Amniotic epithelial cell (primary cell): ENCODE measurements at regions not wholly inside any gene's neighbourhood (a gene's known extent, or its start where the extent isn't known, plus 50 kb on each side); places are given as distances from the start of the nearest gene placed in this dataset.
"Not testable (repeated sequence)": the region's sequence is repeated elsewhere in the genome, so short reads cannot be mapped to it uniquely, and the experiment has no call there.

Source experiments
- DNase-seq: peaks from one replicate; pipeline ENCODE4 v3.0.0-alpha.2; 2010; ENCODE audit warnings: low read depth

DNA sequence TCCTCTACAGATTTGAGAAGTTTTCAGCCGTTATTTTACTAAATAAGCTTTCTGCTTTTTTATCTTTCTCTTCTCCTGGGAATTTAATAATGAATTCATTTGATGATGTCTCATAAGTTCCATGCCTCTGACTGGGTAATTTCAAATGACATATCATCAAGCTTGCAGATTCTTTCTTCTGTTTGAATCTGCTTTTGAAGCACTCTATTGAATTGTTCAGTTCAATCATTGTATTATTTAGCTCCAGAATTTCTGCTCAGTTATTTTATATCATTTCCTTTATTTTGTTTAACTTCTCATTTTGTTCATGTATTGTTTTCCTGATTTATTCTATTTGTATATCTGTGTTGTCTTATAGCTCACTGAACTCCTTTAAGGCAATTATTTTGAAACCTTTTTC is 196.9 kb upstream of the CNTNAP2 start:
- DNase-seq: no peak

DNA sequence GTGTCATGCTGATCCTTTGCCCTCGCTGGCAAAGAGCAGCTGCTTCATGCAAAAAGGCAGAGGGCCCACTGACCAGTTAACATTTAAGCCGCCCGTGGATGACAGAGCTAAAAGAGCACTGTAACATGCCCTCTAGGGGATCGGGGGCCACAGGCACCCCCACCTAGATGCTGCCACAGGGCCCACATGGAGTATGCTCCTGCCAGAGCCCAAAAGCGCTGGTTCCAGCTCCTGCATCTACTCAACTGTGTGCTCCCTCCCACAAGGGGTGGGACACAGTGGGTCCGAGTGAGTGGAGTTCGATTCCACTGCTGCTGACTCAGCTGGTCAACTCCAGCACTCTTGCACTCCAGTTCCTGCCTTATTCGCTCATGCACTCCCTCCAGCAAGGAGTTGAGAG is 199.8 kb upstream of the CNTNAP2 start:
- no peak for DNase-seq

DNA sequence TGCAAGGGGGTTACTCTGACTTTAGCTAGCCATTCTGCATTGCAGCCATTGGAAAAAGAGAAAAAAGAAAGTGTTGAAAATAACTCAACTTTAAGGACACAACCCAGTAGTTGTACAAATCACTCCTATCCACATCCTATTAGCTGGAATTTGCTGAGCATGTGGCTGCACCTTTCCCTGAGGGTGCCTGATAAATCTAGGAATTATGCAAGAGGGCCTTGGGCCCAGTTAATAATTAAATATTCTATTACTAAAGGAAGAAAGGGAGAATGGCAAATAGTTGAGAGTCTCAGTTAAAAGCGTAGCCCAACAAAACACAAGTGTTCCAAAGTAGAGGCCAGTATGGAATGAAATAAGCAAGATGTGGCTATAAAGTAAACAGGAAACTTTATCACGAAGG is 200.9 kb upstream of the CNTNAP2 start:
- no peak for DNase-seq

DNA sequence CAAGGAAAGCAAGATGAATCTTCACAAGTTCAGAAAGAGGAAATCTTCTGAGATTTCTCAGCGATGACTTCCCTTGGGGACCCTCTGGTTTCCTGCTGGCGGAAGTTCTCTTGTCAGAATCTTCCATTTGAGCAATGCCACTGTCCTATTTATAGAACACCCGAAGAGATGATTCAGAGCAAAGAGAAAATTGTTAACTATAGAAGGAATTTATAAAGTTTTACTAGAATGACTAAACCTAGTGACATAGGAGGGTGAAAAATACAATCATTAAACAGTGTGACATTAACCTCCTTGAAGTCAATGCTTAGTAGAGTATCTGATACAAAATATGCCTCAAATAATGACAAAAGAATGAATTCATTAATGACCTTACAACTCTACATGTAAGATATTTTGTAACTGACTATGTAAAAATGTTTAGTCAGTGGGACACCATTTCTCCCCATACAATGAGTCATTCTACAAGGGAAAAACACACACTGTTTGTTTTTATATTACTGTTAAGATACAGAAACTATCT is 206.5 kb upstream of the CNTNAP2 start:
- no peak for DNase-seq

- DNase-seq: no peak
Observed at GRCh38 chr7:145903658-145904057, 212.9 kb upstream of the CNTNAP2 start.

GRCh38 chr7:145902123-145902522 is 214.5 kb upstream of the CNTNAP2 start:
- no peak for DNase-seq

- no peak for DNase-seq
Observed at GRCh38 chr7:145899938-145900337, 216.7 kb upstream of the CNTNAP2 start.

- DNase-seq: no peak
Observed at GRCh38 chr7:145893925-145894535, 222.6 kb upstream of the CNTNAP2 start.

GRCh38 chr7:145884716-145885514 is 231.7 kb upstream of the CNTNAP2 start:
- no peak for DNase-seq

- DNase-seq: no peak
Observed at GRCh38 chr7:145876376-145876775, 240.2 kb upstream of the CNTNAP2 start.

- DNase-seq: no peak
Observed at GRCh38 chr7:145875267-145875666, 241.3 kb upstream of the CNTNAP2 start.

- DNase-seq: no peak
Observed at GRCh38 chr7:145868935-145869334, 247.7 kb upstream of the CNTNAP2 start.

DNA sequence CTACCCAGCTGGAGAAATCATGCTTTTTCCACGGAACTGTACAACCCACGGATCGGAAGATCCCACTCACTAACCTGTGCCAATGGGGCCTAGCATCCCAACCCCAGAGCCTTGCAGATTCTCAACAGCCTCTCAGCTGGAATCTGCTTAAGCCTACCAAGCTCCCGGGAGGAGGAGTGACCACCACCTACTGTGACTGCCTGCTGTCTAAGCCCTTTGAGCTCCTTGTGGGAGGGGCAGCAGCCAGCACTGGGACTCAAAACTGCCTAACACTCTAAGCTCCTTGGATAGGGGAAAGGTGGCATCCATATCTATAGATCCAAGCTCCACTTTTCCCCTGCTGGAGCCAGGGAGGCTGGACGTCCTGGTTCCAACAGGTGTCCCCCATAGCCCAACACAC is 254.4 kb upstream of the CNTNAP2 start:
- DNase-seq: no peak

DNA sequence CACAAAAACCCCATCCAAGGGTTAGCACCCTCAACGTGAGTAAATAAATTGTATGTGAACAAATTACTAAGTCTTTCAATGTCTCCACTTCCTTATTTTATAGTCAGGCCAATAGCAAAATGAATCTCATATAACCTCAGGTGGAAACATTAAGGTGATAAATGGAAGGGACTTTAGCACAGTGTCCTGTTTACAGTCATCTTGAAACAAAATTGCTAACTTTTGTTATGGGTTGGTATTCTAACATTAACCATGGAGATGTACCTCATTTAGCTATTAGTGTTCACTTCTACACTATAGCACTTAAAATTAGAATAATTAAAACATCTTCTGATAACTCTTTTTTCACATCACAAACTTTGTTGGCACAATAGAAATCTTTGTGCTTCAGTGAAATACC is 255.8 kb upstream of the CNTNAP2 start:
- DNase-seq: no peak

DNA sequence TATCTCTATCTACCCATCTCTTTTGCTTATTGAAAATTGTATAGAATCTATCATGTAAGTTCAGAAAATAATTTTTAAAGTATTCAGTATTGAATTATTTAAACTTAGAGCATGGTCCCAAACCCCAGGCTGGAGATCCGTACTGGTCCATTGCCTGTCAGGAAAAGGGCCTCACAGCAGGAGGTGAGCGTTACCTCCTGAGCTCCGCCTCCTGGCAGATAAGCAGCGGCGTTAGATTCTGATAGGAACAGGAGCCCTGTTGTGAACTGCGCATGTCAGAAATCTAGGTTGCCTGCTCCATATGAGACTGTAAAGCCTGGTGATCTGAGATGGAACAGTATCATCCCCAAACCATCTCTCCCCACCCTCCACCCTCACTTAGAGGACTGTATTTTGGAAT is 266.0 kb upstream of the CNTNAP2 start:
- DNase-seq: no peak

DNA sequence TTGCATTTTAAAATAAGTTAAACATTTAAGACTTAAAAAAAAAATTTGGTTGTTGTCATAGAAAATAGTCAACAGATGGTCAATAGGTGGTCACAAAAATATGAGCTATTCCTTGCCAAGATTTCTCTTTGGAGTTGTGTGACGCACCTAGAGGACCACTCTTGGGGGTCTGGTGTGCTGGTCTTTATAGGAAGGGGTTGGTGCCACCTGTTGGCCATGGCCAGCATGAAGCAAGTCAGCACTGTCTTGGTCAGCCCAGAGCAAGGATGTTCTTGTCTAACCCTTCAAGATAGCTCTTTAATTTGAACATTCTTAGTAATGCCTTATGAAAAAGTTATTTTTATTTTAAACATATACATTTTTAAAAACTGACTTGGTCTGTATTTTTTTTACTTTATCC is 267.9 kb upstream of the CNTNAP2 start:
- DNase-seq: no peak

GRCh38 chr7:145845345-145845744 is 271.3 kb upstream of the CNTNAP2 start:
- DNase-seq: no peak

- no peak for DNase-seq
Observed at GRCh38 chr7:145839814-145840213, 276.8 kb upstream of the CNTNAP2 start.

- no peak for DNase-seq
Observed at GRCh38 chr7:145831616-145832206, 284.9 kb upstream of the CNTNAP2 start.

DNA sequence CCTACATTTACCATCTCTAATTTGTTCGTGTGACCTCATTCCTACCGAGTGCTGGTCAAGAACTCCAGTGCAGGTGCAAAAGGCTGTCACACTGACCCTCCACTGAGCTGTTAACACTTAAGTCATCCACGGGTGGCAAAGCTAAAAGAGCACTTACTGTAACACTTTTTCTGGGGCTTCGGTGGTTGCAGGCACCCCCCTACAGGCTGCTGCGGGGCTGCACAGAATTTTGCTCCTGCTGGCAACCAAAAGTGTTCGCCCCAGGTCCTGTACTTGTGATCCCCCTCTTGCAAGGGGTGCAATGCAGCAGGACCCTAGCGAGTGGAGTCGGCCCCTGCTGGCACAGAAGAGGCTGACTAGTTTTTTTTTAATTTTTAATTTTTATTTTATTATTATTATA is 298.9 kb upstream of the CNTNAP2 start:
- DNase-seq: no peak

DNA sequence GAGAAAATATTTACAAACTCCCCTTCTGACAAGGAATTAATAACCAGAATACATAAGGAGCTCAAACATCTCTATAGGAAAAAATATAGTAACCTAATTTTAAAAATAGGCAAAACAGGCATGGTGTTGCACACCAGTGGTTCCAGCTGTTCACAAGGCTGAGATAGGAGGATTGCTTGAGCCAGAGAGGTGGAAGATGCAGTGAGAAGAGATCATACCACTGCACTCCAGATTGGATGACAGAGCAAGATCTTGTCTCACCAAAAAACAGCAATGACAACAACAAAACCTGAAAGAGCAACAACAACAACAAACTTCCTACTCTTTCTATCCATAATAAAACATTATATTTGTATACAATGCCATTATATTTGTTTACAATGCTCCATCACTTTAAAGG is 304.4 kb upstream of the CNTNAP2 start:
- DNase-seq: no peak

DNA sequence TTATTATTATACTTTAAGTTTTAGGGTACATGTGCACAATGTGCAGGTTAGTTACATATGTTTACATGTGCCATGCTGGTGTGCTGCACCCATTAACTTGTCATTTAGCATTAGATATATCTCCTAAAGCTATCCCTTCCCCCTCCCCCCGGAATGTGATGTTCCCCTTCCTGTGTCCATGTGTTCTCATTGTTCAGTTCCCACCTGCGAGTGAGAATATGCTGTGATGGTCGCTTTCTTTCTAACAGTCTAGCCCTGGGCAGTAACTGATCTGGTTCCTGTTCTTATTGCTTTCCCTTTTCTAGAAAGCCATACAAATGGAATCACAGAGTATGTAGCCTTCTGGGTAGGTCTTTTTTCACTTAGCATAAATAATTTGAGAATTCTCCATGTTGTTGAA is 311.1 kb upstream of the CNTNAP2 start:
- DNase-seq: not testable (repeated sequence)

GRCh38 chr7:145797507-145797906 is 319.1 kb upstream of the CNTNAP2 start:
- DNase-seq: no peak
